ENCODE measurements at regions not wholly inside any gene's neighbourhood (a gene's known extent, or its start where the extent isn't known, plus 50 kb on each side); places are given as distances from the start of the nearest gene placed in this dataset.
"Not testable (repeated sequence)": the region's sequence is repeated elsewhere in the genome, so short reads cannot be mapped to it uniquely, and the experiment has no call there.

DNA sequence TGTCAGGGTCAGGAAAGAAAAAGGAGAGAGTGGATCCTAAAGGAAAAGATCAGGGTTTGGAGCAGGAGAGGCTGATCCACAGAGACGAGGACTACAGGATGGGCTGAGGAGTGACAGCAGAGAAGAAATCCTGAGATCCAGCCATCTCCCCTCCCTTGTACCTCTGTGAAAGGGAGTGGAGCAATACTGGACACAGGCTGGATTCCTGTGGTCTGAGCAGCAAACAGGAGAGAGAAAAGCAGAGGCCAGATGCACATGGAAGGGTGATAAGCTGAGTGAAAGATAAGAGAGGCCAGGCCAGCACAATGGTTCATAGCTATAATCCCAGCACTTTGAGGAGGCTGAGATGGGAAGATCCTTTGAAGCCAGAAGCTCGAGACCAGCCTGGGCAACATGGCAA lies 472.1 kb upstream of the TSHZ3 start:
- no peak for DNase-seq

DNA sequence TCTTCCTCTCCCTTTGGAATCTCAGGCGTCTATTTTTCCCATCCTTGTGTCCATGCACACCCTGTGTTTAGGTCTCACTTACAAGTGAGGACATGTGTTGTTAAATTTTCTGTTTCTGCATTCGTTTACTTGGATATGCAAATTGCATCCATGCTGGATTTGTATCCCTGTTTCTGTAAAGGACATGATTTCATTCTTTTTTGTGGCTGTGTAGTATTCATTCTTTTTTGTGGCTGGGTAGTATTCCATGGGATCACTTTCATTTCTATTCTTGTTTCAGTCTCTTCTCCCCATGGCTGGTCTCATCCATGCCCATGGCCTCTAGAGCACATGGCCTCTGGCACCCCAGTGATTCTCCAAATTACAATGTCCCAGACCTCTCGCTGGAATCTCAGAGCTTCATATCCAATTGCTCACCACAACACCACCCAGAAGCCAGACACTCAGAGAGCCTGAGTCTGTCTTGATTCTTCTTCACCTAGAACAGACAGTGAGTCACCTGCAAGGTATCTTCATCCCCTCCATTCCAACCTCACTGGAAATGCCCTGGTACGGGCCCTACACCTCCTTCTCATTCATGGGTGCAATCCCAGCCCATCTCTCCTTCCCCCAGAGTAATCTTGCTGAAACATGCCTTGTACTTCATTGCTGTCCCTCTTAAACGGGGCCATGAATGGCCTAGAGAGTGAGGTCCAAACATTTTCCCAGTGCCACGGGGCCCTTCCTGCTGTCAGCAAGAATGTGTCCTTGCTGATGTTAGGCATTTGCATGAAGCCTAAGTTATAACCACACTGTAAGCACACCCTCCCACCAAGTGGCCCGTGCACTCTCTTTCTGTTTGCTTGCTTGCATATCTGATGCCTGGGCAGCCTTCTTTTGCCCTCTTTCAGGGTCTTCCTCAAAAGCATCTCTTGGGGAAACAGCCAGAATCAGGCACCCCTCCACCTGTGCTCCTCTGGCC lies 476.2 kb upstream of the TSHZ3 start:
- DNase-seq, result no peak

DNA sequence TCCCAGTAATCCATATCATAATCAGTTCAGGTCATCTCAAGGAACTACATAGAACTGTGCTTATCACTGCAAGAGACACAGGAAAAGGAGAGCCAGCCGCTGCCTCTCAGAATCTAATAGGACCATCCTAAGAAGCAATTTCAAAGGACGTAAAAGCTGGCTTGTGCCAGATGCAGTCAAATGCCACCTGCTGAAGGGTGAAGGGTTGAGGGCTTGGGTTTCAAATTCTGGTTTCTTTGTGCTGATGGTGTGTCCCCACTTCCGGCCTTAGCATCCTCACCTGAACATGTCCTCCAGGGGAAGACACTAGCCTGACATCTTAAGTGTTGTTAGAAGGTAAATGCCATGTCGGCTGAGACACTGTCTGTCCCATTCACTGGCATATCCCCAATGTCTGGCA lies 477.1 kb upstream of the TSHZ3 start:
- DNase-seq, result no peak

DNA sequence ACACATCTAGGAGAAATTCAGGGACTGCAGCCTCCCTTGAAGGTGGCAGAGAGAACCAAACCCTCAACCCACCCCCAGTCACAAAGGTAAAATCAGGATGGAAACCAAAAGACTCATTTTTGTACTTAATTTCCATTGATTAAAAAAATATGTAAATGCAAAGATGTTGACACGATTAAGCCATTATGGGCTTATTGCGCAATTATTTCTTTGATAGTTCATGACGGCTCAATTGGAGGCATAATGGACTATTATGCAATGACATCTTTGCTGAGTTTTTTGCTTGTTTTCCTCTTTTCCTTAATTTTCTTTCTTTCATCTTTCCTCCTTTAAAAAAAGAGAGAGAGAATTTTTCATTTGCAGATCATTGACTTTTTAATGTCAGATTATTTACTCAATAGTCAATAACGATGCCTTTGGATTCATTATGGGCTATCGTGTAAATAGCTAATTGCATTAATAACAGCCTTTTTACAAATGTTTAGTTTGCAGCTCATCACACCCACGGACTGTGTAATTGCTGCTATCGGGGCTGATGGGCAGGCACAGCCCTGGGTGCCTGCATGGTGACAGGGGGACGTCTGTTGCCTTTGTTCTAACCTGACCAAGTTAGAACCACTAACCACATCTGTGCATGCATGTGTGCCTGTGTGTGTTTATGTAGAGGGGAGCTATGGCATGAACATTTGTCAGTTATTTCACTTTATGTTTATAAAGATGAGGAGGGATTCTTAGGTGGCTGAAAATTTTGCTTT lies 482.4 kb upstream of the TSHZ3 start:
- no peak for DNase-seq

DNA sequence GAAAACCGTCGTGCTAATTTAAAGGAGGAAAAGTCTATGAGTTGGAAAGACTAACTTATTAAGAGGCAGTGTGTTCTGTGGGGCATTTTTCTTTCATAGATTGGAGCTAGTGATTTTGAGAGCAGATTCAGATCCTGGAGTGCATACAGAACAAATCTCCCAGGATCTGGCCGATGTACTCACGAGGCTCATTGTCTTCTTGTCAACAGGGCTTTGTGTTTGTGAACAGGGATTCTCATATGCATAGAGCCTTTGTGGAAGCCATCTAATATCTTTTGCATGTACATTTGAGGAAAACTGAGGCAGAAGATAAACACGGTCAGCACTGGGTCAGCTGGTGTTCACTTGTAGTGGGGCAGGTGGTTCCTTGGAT lies 482.9 kb upstream of the TSHZ3 start:
- no peak for DNase-seq

DNA sequence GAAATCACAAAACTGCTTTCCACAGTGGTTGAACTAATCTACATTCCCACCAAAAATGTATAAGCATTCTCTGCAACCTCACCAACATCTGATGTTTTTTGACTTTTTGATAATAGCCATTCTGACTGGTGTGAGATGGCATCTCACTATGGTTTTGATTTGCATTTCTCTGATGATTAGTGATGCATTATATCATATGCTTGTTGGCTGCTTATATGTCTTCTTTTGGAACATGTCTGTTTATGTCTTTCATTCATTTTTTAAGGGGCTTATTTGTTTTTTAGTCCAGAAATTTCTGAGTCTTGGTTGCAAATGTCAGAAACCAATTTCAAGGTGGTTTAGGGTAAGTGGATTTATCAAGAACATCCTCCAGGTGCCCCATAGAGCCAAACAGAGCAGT lies 484.8 kb upstream of the TSHZ3 start:
- DNase-seq, result no peak

DNA sequence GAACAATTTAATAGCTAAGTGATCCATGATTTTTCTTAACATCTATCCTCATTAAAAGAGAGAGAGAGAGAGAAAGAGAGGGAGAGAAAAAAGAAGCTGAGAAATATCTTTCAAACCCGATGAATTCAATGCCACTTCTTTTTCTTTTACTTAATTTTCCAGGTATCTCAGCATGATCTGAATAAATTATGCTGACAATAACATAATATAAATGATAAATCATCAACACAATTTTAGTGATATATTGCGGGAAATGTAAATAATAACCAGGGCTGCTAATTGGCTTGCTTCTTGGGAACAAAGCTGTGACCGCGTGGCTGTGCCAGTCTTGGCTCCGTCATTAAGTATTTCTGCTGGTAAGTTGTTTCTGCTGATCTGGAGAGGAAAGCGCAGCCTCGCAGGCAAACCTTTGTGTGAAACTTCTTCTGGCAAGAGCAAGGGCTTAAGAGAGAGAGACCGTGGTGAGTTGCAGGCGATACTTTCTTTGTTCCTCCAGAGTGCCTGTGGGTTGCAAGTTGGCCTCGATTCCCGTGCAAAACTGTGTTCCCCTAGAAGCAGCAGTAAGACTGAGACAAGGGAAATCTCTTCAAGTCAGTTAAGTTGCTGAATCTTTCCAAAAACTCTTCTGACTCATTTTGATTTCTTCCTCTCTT lies 489.1 kb upstream of the TSHZ3 start:
- no peak for DNase-seq

DNA sequence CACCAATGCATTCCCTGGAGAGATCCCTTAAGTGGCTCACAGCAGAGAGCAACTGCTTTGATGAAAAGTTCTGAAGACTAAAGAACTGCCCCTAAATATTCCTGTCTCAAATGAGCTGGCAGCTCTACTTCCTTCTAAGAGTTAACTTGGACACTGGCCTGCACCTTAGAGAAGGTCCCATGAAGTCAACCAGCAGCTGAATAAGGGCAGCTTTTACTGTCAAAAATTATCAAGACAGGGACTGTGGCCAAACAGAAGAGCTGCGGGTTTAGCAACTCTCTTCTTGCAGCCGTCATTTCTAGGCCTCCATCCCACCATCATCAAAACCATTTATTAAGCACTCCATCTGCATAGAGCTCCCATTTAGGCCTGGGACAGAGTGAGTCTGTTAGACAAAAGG lies 491.1 kb upstream of the TSHZ3 start:
- no peak for DNase-seq

DNA sequence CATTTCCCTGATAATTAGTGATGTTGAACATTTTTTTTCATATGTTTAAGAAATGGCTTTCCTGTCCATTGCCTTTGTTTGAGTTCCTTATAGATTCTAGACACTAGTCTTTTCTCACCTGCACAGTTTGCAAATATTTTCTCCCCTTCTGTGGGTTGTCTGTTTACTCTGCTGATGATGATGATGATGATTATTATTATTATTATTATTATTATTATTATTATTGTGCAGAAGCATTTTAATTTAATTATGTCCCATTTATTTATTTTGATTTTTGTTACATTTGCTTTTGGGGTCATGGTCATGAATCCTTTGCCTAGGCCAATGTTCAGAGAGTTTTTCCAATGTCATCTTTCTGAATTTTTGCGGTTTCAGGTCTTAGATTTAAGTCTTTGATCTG lies 492.5 kb upstream of the TSHZ3 start:
- DNase-seq, result no peak

DNA sequence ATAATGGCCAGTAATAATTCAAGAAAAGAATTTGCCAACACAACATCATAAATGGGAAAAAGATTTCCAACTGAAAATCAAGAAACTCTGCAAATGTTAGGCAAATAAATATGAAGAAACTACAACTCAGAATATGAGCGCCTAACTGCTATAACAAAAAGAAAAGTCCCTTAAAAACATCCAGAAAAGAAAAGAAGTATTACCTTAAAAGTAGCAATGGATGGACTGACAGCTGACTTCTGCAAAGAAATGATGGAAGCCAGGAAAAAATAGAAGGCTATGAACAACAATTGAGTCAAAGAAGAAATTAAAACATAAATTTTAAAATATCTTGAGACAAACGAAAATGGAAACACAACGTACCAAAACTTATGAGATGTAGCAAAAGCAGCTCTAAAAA lies 482.3 kb upstream of the ZNF507 start:
- DNase-seq, result no peak

DNA sequence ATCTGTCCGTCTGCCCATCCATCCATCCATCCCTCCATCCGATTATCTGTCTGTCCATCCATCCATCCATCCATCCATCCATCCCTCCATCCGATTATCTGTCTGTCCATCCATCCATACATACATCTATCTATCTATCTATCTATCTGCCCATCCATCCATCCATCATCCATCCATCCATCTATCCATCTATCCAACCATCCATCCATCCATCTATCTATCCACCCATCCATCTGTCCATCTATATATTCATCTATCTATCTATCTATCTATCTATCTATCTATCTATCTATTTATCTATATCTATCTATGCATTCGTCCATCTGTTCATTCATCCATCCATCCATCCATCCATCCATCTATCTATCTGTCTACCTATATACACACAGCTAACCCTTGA lies 471.1 kb upstream of the ZNF507 start:
- DNase-seq, result no peak

DNA sequence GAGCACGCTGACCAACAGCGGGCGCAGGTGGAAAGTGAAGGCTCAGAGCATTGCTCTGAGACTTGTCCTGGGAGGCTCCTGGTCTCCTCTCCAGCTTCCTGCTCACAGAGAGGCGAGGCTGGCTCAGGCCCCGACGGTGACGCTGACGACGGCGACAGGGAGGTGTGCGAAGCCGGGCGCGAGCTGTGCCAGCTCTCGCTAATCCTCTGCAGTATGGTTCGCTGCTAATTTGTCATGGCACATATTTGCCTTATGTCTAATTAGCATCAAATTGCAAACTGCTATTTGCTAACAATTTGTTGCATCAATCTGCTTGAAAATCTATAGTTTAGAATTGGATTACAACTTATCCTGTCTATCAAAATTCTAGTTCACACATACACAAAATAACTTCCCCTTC lies 469.8 kb upstream of the ZNF507 start:
- DNase-seq, result no peak

DNA sequence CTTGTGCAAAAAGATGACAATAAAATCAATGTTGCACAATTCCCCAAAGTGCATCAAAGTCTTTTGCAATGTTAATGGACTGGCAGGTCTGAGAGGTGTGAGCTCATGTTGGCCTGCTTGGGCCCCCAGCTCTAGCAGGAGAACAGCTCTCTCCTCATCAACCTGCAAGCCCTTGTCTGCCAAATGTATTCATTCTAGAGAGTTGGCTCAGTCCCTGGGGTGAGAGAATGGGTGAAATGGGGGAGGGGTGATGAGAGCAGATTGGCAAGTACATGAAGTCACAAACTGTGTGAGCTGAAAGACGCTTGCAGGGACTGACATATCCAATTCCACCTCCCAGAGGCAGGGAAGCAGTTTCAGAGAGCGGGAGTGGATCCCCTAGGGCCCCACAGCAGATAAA lies 465.1 kb upstream of the ZNF507 start:
- DNase-seq, result no peak

DNA sequence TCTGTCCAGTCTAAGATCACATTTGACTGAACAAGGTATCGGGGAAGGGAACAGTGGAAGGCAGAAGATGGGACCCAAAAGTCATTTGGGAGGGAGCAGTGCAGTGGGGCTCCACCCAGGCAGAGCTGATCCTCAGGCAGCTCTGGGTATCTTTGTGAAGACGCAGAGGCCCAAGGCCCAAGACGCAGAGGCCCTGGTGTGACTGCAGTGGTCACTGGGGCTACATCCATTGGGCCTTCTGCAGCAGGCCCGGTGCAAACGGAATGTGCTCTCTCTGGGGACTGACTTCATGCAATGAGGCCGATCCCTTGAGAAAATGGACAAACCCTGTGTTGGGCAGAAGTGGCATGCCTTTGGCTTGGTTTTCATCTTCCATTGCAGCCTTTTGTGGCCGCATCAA lies 463.4 kb upstream of the ZNF507 start:
- no peak for DNase-seq

DNA sequence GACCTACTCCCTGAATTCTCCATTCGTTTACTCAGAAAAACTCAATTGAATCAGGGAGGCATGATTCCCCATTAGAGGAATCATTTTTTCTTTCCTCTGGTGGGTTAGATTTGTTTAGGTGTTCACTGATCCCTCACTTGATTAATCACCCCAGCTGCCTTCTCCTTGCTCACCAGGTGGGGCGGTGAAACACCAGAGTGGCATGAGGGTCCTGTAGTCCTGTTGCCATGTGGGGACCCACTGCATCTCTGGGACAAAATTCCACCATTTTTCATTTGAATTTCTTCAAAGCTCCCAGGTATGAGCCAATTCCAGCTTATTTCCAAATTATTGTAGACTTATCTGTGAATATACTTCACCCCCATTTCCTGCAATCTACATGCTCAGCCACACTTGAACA lies 462.7 kb upstream of the ZNF507 start:
- DNase-seq, result no peak

DNA sequence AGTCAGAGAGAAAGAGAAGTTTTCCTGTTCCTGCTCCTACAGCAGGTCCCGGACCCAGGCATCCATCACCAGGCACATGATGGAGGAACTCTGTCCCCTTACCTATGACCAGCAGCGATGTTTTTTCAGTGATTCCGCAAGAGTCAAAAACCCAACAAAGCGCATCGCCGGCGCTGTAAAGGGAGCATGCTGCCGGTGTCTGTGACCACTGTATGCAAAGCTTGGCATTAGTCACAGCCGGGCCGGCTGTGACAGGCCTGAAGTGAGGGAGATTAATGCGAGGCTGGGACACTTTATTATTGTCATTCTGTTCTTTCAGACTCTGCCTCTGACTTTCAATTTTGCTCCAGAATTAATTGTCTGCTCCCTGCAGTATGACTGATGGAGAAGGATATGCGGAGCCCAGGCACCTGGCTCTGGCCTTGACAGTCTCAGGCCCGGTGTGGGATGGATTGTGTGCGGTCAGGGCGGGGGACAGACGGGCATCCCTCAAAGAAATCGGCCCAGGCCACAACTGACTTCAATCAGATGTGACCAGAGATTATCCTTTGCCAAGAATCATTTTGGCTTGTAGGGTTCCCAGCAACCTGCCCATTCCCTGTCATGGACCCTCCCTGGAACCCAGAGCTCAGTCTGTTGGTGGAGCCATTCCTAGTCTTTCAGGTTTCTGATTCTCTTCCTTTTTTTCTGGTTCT lies 462.0 kb upstream of the ZNF507 start:
- DNase-seq, result no peak

DNA sequence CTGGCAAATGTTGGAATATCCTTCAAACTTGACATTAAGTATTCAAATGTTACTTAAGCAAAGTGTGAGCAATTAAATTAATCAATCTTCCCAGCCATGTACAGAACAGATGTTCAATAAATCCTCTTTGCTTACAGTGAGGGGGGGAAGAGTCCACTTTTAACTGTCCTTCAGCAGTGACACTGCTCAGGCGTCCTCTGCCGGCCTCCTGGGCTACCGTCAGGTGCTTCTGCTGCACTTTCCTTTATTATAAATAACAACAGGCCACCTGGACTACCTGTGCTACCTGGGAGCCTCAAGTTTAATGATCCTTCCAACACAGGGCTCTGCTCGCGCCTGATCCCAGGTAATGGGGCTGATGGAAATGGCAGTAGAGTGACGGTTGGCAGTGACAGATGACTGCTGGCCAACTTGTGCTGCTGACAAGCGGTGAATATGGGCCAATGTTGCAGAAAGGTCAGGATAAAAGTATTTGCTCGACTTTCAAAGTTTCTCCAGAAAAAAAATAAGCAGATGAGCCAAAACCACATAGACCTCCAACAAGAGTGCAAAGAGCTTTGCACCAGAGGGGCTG lies 460.0 kb upstream of the ZNF507 start:
- DNase-seq, result no peak

DNA sequence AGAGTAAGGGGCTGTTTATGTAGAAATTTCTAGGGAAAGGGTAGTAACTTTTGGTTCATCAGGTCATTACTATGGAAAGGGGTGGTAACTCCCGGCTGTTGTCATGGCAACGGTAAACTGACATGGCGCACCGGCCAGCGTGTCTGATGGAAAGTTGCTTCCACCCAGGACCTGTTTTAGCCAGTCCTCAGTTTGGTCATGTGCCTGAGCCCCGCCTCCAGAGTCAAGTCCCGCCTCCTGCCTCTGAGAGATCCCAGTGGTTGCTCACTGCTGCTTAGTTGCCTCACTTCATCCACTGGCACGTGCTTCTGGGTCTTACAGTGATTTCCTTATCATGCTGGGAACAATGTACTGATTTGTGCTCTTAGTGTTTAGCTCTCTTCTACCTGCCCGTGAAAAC lies 455.2 kb upstream of the ZNF507 start:
- DNase-seq, result no peak

DNA sequence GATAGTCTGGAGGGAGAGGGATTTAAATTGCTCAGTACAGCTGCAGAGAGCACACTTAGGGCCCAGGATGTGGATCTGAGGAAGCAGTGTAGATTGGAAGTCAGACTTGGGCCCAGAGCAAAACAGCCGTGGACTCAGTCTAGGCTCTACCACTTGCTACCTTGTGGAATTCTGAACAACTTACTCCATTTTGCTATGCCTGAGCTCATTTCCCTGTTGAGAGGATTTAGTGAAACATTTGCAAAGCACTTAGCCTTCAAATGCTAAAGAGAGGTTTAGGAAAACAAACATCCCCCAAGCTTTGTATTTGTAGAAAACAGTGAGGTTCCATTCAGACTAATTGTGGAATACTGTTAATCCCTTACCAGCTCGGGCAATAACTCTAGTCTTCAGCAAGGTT lies 453.4 kb upstream of the ZNF507 start:
- DNase-seq, result no peak

DNA sequence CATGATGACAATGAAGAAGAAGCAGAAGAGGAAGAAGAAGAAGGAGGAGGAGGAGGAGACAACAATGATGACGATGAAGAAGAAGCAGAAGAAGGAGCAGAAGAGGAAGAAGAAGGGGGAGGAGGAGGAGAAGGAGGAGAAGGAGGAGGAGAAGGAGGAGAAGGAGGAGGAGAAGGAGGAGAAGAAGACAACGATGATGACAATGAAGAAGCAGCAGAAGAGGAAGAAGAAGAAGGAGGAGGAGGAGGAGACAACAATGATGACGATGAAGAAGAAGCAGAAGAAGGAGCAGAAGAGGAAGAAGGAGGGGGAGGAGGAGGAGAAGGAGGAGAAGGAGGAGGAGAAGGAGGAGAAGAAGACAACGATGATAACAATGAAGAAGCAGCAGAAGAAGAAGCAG lies 451.9 kb upstream of the ZNF507 start:
- not testable (repeated sequence) for DNase-seq

DNA sequence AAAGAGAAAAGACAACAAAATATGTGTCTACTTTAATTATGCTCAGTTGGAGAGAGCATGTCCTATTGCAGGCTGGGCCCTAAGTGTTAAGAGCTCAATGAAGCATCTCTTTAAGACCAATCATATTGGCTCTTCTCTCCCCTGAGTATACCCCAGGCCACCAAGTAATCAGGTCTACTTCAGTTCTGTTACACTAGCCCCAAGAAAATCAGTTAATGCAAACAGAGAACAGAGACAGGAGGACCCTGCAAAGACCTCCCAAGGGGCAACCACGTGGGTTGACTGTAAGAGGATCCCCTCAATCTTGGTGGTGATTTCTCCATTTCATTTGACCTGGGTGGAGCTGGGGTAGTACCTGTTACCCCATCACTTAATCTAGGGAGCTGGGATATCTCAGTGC lies 451.0 kb upstream of the ZNF507 start:
- DNase-seq, result no peak

DNA sequence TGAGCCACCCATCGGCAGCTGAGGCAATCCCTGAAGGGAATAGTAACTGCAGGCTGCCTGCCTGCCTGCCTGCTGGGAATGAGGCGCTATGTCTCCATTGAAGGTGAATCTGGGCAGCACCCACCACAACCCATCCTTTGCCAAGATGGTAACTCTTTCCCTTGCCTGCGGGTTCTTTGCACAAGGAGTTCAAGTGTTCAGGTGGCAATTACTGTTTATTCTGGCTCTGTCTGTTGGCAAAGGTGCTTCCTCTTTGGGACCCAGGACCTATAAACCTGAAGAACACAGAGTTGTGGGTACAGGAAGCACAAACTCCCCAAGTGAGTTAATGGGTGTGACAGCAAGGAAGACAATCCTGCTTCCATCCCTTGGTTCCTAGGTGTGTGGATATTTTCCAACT lies 448.1 kb upstream of the ZNF507 start:
- no peak for DNase-seq

DNA sequence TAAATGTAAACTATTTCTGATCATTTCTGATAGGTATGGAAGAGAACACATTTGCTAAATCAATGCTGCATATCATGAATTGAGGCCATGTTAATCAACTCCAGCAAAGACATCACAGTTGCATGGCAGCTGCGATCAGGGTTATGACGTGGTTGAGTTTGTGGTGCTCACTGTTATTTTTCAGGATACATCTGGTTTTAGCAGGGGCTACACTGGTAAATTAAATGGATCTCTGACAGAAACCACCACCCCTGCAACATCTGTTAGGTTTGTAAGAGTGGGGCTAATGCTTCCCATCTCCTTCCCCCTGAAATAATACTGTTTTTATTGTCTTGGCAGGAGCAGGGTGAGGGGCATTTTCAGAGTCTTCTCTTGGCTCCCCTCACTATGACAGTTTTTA lies 444.4 kb upstream of the ZNF507 start:
- no peak for DNase-seq

Measured in NCI-H146 (cell line).